NCI-H2081 treated with DMSO at 0.1 percent for 48 hours (cell line): ENCODE measurements at regions not wholly inside any gene's neighbourhood (a gene's known extent, or its start where the extent isn't known, plus 50 kb on each side); places are given as distances from the start of the nearest gene placed in this dataset.
"Not testable (repeated sequence)": the region's sequence is repeated elsewhere in the genome, so short reads cannot be mapped to it uniquely, and the experiment has no call there.

Source experiments
- DNase-seq: peaks from one replicate; lab custom pipeline; 2025; lab: John Stamatoyannopoulos, UW

GRCh38 chr2:144982481-144982880 lies 462.6 kb upstream of the ZEB2 start:
- DNase-seq: no peak

- DNase-seq: no peak
Measured at GRCh38 chr2:144975881-144976280, 456.0 kb upstream of the ZEB2 start.

GRCh38 chr2:144972676-144973075 lies 452.8 kb upstream of the ZEB2 start:
- DNase-seq: no peak

DNA sequence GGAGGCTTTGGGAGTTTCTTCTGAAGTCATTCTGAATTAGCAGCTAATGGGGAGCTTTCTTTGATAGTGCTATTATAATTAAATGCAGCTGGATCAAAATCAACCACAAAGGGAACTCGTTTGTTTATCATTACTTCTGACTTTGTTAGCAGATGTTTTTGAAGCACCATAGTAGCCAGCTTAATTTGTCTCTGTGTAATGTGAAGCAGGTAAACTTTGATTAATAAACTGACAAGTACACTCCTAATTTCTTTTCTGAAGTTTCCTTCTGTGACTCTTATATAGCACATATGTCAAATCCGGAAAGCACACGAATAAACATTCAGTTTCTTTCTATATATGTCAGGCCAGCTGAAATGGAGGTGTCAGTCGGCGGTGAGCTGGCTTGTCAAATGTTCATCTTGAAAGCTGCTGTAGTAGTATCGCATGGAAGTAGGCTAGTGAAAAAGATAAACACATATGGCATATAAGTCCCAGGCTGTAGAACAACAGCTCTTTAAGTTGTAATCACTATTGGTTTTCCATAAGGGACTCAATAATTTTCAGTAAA lies 451.9 kb upstream of the ZEB2 start:
- no peak for DNase-seq

DNA sequence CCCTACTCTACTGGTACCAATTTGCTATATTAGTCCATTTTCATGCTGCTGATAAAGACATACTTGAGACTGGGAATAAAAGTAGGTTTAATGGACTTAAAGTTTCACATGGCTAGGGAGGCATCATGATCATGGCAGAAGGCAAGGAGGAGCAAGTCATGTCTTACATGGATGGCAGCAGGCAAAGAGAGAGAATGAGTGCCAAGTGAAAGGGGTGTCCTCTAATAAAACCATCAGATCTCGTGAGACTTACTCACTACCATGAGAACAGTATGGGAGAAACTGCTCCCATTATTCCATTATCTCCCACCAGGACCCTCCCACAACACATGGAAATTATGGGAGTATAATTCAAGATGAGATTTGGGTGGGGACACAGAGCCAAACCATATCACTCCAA lies 450.5 kb upstream of the ZEB2 start:
- not testable (repeated sequence) for DNase-seq

DNA sequence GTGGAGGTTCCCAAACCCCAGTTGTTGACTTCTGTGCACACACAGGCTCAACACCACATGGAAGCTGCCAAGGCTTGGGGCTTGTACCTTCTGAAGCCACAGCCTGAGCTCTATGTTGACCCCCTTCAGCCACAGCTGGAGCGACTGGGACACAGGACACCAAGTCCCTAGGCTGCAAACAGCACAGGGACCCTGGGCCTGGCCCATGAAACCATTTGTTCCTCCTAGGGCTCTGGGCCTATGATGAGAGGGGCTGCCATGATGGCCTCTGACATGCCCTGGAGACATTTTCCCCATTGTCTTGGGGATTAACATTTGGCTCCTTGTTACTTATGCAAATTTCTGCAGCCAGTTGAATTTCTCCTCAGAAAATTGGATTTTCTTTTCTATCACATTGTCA lies 449.6 kb upstream of the ZEB2 start:
- DNase-seq: not testable (repeated sequence)

DNA sequence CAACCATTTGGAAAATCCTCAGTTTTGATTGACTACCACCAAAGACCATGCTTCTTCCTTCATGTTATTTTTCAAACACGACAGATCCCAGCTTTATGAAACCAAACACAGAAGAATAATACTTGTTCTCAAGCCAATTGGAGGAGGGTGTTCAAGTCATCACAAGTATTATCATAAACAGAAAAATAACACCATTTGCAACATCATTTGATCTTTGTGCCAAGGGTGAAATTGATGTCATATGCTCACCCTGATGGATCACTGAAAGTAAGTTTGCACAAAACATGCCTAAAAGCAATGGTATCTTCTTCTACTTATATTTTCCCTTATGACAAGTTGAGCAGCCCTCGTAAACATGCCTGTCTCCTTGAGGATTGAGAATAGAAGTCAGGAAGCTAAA lies 448.0 kb upstream of the ZEB2 start:
- no peak for DNase-seq

DNA sequence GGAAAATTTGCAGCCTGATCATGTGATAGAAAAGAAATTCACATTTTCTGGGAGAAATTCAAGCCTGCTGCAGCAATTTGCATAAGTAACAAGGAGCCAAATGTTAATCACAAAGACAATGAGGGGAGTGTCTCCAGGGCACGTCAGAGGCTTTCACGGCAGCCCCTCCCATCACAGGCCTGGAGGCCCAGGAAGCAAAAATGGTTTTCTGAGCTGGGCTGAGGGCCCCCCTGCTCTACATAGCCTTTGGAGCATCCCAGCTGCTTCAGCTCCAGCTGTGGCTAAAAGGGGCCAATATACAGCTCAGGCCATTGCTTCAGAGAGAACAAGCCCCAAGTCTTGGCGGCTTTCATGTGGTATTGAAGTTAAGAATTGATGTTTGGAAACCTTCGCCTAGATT lies 445.3 kb upstream of the ZEB2 start:
- DNase-seq: no peak

DNA sequence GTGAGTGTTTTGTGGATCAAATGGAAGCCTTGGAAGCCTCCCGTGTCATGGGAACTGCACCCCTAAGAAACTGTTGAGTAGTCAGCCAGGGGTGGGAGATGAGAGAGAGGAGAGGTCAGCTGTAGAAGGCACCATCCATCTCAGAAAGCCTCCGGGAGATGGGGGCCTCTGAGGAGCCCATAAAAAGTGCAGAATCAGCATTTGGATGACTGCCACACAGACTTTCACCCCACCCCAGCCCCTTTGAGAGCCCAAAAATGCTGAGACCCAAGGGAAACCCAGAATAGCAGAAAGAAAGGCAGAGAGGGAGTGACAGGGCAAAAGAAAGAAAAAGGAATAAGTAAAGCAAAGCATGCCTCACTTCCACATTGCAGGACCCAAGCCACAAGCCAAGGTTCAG lies 443.1 kb upstream of the ZEB2 start:
- no peak for DNase-seq

DNA sequence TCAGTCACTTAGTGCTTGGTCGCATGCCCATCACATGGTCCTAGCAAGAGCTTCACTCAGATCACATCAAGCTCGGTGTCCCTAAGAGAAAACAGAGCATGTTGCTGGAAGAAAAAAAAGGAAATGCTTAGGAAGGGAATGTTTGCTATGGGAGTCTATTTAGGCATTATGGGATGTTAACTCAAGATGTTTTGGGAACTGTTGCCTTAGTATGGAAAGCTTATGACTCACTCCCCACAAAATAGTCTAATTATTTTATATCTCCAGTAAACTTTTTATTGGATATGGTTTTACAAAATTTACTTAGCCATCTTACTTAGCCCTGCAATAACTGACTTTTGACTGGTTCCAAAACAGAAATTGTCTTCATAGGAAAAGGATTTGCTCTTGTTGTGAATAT lies 439.5 kb upstream of the ZEB2 start:
- DNase-seq: no peak

DNA sequence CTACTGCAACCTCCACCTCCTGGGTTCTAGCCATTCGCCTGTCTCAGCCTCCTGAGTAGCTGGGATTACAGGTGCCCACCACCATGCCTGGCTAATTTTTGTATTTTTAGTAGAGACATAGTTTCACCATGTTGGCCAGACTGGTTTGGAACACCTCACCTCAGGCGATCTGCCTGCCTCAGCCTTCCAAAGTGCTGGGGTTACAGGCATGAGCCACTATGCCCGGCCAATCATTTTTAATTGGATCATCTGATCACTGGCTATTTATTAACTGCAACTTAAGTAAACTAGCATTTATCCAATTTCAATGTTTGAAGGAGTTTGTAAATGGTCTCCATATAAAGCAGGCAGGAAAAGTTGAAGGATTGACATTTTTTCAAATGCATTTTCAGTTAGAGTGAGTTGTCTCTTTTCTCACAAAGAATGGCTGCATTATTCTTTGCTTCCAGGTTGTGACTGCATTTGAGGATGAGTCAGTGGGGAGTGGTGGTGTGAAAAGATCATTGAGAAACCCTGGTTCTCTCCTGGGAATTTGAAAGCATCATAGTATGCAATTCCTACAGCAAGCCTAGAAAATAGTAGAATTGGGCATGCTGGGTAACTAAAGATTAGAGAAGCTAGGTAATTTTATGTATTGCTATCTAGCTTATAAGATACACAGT lies 431.1 kb upstream of the ZEB2 start:
- no peak for DNase-seq

DNA sequence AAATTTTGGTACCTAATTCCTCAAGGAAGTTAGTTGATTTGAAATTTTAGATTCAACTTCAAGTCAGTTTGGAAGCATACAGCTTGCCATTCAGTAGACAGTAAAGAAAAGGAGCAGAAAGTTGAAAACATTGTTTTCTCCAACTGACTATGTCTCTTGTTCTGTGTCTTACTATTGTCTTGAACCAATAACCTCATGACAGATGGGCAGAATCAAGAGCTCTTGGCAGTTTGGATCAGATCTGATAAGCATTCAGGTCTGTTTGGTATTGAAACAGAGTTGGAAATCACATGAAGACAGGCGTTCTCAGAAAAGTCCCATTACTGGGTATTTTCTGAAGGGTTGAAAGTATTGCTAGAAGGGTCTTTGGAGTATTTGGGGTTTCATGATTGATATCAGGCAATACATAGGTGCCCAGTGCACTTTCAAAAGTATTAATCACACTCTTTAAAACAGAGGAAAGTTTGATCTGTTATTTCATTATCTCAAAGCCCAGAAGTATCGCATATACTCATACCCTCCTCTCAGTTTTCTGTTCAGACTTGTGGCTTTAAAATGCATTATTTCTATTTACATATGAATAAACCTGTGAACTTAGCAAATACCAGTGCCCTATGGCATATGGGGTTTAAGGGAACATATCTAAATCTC lies 428.4 kb upstream of the ZEB2 start:
- no peak for DNase-seq

- DNase-seq: no peak
Measured at GRCh38 chr2:144947709-144948037, 427.8 kb upstream of the ZEB2 start.

DNA sequence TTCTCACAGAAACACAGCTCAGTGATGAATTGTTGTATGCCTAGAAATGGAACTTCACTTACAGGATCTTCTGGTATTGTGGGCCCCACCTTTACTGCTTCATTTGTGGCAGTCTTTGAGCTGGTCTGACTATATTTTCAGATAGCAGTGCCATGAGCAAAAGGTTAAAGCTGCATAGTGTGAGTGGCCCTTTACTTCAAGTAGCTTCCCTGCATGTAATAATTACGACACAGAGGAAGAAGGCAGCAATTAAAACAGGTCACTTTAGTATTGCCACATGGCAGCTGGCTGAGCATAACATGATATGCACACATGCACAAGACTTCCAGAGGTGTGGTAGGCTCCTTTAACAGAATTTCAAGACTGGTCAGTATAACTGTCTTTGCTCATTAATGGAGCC lies 426.3 kb upstream of the ZEB2 start:
- no peak for DNase-seq

GRCh38 chr2:144944546-144945220 lies 424.8 kb upstream of the ZEB2 start:
- no peak for DNase-seq

- no peak for DNase-seq
Measured at GRCh38 chr2:144943986-144944385, 424.1 kb upstream of the ZEB2 start.

GRCh38 chr2:144943293-144943941 lies 423.5 kb upstream of the ZEB2 start:
- no peak for DNase-seq

GRCh38 chr2:144942516-144943256 lies 422.8 kb upstream of the ZEB2 start:
- DNase-seq: no peak

DNA sequence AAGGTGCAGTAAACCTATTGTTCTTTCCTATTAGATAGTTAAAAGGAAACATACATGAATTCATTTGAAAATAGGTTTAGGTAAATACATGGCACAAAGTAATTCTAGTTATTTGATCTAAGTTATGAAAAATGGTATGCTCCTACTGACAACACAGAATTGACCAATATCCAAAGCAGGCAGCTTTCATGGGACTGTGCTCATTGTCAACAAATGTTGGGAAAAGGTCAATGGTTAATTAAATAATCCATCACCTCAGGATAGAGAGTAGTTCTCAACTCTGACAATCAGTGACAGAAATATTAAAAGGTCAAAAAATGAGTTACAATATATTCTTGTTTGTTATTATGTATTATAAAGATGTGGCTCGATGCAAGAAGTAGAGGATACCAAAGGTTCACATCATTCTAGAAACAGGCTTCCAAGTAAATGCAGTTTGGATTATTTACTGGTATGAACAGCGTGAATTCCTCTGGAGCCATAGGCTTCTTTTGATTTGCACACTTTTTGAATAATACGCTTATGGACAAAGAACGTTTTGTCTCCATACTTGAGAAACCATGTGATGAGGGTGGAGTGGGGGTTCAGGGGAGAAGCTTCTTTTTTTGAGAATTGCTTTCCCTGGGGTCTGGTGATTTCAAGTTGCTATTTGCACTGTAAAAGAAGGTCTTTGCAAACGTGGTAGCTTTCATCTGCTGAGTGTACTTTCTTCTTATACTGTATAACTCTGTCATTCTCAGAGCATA lies 422.0 kb upstream of the ZEB2 start:
- no peak for DNase-seq

DNA sequence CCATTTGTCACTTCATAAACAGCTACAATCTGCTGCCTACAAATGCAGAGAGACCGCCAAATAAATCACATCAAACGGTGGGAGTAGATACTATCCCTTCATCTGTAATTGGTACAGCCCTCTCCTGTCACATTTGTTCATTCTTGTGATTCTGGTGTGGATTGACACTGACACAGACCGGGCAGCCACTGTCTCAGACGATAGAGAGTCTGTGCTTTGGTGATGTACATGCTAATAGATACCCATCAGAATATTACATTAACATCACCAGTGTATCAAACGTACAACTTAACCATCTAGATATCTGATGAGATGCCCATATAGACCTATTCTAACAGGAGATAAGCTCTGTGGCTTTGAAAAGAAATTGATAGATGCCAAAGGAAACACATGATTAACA lies 419.7 kb upstream of the ZEB2 start:
- no peak for DNase-seq

DNA sequence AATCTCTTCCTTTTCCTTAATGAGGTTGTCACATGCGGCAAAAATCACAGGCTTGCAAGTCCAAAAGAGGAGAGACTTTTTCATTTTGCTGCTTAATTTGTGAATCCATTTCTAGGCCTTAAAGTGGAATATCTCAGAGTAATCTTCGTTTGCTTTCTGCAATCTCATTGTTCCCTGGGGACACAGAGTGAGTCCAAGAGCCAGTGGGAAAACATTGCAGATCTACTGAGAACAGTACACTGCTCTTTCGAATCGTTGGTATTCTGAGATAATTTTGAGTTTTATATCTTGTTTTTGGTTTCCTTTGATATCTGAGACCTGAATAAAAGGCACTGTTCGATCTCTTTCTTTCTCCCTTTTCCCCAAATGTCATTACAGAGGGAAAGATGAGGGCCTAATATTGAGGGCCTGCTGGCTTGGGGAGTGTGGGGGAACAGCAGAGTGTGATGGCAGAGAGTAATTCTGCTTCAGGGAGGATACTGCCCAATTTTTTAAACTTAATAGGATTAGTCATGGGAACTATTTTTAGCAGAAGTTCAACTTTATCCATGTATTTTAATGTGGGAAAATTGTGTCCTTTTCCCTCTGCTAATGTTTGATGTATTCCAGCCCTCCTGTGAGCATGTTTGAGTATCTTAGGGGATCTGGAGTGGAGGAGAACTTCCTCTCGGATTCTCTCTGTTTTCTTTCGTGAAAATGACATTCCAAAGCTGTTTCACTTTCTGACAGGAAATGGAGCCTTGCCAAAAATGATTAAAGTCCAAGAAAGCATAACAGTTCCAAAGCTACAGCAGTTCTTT lies 418.2 kb upstream of the ZEB2 start:
- no peak for DNase-seq
